Epidermal melanocyte (primary cell): ENCODE measurements at regions not wholly inside any gene's neighbourhood (a gene's known extent, or its start where the extent isn't known, plus 50 kb on each side); places are given as distances from the start of the nearest gene placed in this dataset.

Experiments used
- DNase-seq: peaks from one replicate; pipeline ENCODE4 v3.0.0; 2011; ENCODE audit warnings: low spot score; ENCODE audit not compliant: insufficient read length

GRCh38 chr5:67702008-67702407 is 505.4 kb upstream of the CD180 start:
- no peak for DNase-seq

DNA sequence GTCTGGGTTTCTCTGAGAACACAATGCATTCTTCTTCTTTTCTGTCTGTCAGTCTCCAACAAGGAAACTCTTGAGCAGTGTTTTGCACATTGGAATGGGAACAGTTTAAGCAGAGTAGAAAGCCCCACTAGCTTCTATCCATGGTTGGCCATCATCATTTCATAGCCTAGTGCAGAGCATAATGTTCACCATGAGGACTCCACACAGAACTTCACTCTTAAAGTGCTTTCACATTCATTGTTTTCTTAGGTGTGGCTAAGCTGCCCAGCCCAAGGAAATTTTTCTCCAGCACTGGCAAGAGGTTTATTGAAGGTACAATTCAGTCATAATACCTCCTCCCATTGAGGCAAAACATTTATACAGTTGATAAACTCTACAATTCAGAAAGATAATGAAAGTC is 503.0 kb upstream of the CD180 start:
- no peak for DNase-seq

GRCh38 chr5:67696446-67696845 is 499.8 kb upstream of the CD180 start:
- no peak for DNase-seq

DNA sequence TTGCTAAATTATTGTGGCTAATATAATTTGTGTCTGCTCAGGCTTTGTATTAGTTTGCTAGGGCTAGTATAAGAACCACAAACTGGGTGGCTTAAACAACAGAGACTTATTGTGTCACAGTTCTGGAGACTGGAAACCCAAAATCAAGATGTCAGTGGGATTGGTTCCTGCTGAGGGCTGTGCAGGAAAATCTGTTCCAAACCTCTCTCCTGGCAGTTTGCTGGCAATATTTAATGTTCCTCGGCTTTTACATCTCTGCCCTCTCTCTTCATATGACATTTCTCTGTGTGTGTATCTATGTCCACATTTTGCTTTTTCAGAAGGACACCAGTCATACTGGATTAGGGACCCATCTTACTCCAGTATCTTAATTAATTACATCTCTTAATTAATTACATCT is 498.8 kb upstream of the CD180 start:
- DNase-seq = no peak

DNA sequence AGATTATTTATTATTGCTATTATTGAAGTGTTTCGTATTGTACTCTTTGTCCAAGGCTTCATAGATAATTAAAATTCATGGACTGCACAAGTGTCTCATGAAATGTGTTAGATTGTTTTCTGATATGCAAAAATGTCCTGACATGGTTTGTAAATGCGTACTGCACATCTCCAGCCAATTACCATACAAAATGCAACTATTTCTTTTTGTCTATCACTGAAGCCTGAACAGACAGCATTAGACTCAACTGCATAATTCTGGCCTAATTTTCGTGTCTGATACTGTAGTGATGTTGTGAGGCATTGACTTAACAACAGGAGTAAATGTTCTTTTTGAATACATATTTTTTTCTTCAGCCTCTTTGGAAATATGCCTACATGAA is 498.2 kb upstream of the CD180 start:
- DNase-seq = no peak

DNA sequence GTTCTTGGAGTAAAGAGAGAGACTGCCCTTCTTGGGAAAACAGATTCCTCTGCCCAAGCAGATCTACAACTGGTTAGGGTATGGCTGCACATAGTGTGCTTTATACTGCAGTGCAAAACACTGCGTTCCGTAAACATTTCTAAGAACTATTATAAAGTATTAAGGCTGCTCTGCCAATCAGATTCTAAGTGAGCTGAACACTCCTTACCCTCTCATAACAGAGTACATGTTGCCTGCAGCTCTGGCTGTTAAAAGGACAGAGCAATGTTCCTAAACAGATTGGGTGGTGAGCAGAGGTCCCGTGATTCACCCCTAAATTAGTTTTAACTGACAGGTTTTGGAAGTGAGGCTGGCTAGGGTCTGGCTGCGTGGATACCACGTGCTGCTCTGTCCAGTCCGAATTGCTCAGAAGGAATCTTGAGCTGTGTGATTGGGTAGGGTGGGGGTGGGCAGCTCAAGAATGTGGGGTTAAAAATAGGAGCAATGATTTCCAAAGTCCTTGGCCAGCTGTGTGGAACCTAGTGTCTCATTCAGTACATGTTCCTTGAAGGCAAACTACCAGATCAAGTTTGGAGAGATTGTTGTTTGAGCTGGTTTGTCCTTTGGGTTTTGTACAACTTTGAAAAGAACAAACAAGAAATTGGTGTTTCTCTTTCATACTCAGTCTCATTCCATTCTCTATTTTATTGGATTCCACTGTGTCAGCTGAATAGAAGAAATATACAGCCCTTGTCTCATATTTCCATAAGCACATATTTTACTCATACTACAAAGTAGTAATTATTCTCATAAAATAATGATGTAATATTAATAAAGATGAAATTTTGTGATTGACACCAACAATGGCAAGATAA is 497.6 kb upstream of the CD180 start:
- DNase-seq = peak; percentile 67

- DNase-seq = no peak
Measured at GRCh38 chr5:67686746-67687145, 490.1 kb upstream of the CD180 start.

- no peak for DNase-seq
Measured at GRCh38 chr5:67681703-67682102, 485.1 kb upstream of the CD180 start.

- no peak for DNase-seq
Measured at GRCh38 chr5:67680099-67680498, 483.5 kb upstream of the CD180 start.

GRCh38 chr5:67679184-67679841 is 482.7 kb upstream of the CD180 start:
- DNase-seq = no peak

GRCh38 chr5:67678594-67678993 is 482.0 kb upstream of the CD180 start:
- no peak for DNase-seq

DNA sequence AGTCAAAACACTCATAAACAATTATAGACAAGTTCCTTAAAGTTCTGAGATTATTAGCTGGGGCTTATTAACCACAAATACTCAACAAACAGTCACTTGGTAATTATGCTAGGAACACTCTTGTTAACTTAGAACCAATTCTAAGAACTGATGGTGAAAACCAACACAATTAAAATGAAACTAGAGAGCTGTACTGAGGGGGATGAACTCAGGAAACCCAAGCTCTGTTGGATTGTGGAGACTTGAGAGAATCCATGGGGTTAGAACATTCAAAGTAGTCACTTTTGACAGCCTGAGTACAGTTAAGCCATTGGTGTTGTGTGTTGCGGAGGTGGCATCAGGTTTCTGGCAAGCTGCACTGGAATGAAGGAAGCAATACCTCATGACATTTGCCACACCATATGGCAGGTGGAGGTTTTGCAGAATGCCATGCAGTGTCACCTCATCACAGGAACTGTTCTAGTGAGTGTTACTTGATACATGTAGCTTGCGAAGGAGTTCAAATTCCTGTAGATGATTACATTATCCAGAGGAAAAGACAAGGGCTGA is 480.9 kb upstream of the CD180 start:
- DNase-seq = no peak

GRCh38 chr5:67676863-67677262 is 480.3 kb upstream of the CD180 start:
- no peak for DNase-seq

- DNase-seq = no peak
Measured at GRCh38 chr5:67674159-67674655, 477.6 kb upstream of the CD180 start.

DNA sequence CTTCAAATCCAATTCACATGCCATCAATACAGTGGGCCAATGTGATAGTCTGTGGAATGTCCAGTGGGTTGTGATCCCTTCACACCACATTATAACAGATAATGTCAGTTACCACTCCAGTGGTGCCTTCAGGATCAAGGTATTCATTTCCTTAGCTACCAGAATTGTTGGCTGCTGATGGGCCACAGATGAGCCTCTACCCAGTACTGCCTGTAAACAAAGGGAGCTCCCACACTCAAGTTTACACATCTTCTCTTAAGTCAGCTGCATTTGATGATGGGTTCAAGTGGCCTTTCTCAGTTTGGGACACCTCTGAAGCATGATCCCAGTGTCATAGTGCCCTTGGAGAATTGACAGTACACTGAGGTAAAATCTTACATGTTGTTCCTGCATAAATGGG is 477.0 kb upstream of the CD180 start:
- no peak for DNase-seq

- no peak for DNase-seq
Measured at GRCh38 chr5:67673180-67673579, 476.6 kb upstream of the CD180 start.

GRCh38 chr5:67672636-67673035 is 476.0 kb upstream of the CD180 start:
- DNase-seq = no peak

GRCh38 chr5:67669916-67670315 is 473.3 kb upstream of the CD180 start:
- no peak for DNase-seq

GRCh38 chr5:67660149-67660548 is 463.6 kb upstream of the CD180 start:
- DNase-seq = no peak

GRCh38 chr5:67659288-67659687 is 462.7 kb upstream of the CD180 start:
- DNase-seq = no peak

DNA sequence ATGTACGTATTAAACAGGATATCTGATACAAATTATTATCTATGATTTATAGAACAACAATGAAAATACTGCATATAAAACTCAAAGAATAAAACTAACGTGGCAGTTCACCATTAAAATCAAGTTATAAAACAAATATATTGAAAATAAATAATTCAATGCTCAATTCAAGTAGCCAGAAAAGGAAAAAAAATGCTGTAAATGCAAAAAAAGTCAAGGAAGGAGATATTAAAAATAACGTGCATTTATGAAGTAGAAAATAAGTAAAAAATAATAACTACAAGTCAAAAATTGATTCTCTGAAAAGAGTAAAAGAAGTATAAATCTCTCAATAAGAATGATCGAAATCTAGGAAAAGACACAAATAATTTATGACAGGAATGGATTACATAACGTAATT is 460.5 kb upstream of the CD180 start:
- DNase-seq = no peak

DNA sequence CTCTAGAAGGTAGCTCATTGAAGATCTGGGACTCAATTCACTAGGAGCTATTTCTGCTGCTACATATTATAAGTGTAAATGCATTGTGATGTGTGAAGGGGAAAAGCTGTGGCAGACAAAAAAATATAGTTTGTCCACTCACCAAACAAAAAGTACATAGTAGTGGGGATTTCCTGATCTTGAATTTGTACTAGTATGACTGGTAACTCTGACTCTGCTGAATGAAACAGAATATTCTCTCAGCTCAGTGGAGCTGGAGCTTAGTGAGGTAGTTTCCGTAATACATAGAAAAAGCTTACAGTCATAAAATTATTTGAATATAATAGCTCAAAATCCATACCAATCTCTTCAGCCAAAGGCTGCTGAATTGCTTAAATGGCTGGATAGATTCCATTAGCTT is 455.6 kb upstream of the CD180 start:
- DNase-seq = no peak

DNA sequence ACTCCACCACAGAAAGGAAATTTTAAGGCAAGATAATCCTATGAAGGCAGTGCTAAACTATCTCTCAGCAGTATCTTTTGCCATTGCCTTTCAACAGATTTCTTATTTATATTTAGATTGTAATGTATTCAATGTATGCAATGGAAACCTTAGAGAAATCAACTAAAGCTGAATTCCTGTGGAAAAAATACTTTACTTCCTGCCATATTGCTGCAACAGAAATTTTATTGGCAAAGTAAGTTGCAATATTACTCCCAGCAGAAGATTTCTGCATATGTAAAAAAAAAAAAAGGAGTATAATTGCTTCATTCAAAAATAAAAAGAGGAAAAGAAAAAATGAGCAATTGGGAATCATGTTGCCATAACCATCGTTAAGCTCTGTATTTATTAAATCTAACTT is 454.6 kb upstream of the CD180 start:
- no peak for DNase-seq
